ENCODE measurements at regions not wholly inside any gene's neighbourhood (a gene's known extent, or its start where the extent isn't known, plus 50 kb on each side); places are given as distances from the start of the nearest gene placed in this dataset.

- TF ChIP-seq JUND (IDR thresholded peaks at IDR 0.05; ENCODE audit: low read depth) = no peak
- in situ Hi-C loops (cut with HindIII; ENCODE audit: low pct_unique_long_range_greater_than_20kb, low sequenced_read_pairs) = no loop called here
- DNase-seq (ENCODE audit: low read depth in 1 of 2, low spot score in 1 of 2) = peak in 1 of 2 experiments; percentile 47
Observed at GRCh38 chr4:187770345-187770744, 225.2 kb upstream of the ZFP42 start.

DNA sequence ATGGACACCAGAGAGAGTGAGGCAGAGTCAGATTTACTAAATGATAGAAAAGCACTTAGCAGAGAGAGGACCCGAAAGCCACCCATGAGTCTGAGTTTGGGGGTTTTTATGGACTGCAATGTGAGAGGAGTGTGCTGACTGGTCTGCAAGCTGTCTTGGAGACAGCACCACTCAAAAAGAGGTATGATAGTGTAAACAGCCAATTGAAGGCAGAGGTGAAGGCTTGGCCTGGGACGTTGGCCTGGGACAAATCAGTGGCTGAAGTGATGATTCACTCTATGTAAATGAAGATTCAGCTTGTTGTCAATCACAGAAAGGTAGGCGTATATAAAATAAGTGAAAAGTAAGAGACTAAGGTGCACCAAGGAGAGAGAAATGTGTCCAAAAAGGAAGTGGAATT lies 217.6 kb upstream of the ZFP42 start:
- no peak for TF ChIP-seq JUND (IDR thresholded peaks at IDR 0.05; ENCODE audit: low read depth)
- in situ Hi-C loops (cut with HindIII; ENCODE audit: low pct_unique_long_range_greater_than_20kb, low sequenced_read_pairs) = no loop called here
- DNase-seq (ENCODE audit: low read depth in 1 of 2, low spot score in 1 of 2) = no peak

GRCh38 chr4:187780070-187780469 lies 215.5 kb upstream of the ZFP42 start:
- no peak for DNase-seq (ENCODE audit: low read depth in 1 of 2, low spot score in 1 of 2)
- in situ Hi-C loops (cut with HindIII; ENCODE audit: low pct_unique_long_range_greater_than_20kb, low sequenced_read_pairs) = no loop called here
- no peak for TF ChIP-seq JUND (IDR thresholded peaks at IDR 0.05; ENCODE audit: low read depth)

- in situ Hi-C loops (cut with HindIII; ENCODE audit: low pct_unique_long_range_greater_than_20kb, low sequenced_read_pairs) = no loop called here
- no peak for TF ChIP-seq JUND (IDR thresholded peaks at IDR 0.05; ENCODE audit: low read depth)
- DNase-seq (ENCODE audit: low read depth in 1 of 2, low spot score in 1 of 2) = no peak
Observed at GRCh38 chr4:187782286-187782824, 213.2 kb upstream of the ZFP42 start.

DNA sequence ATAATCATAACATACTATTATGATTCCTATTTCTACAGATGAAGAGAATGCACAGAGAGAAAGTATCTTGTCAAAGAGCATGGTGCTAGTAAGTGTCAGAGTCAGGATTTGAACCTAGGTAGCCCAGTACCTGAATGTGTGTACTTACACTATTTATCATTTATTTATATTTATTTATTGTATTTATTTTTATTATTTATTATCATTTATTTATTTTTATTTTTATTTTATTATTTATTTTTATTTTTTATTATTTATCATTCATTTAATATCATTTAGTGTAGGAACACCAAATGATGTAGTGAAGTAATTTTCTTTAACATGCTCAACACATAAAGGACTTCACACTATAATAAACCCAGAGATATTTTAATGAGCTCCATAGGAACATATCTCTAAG lies 209.4 kb upstream of the ZFP42 start:
- DNase-seq (ENCODE audit: low read depth in 1 of 2, low spot score in 1 of 2) = no peak
- in situ Hi-C loops (cut with HindIII; ENCODE audit: low pct_unique_long_range_greater_than_20kb, low sequenced_read_pairs) = no loop called here
- TF ChIP-seq JUND (IDR thresholded peaks at IDR 0.05; ENCODE audit: low read depth) = no peak

DNA sequence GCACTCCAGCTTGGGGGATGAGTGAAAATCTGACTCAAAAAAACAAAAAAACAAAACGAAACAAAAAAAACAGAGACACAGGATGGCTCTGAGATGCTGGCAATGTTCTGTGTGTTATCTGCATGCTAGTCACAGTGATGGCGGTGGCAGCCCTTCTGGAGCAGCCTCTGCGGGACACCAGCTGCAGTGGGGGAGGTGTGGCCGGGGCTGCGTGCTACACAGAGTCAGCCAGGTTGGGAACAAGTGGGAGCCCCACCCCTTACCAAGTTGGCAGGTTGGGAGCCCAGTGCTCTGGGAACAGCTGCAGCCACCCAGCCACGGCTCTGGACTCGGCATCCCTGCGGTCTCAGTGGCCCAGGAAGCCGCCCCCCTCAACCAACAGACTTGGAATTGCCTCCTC lies 206.5 kb upstream of the ZFP42 start:
- no peak for TF ChIP-seq JUND (IDR thresholded peaks at IDR 0.05; ENCODE audit: low read depth)
- in situ Hi-C loops (cut with HindIII; ENCODE audit: low pct_unique_long_range_greater_than_20kb, low sequenced_read_pairs) = no loop called here

GRCh38 chr4:187795737-187796136 lies 199.8 kb upstream of the ZFP42 start:
- in situ Hi-C loops (cut with HindIII; ENCODE audit: low pct_unique_long_range_greater_than_20kb, low sequenced_read_pairs) = no loop called here
- no peak for TF ChIP-seq JUND (IDR thresholded peaks at IDR 0.05; ENCODE audit: low read depth)
- DNase-seq (ENCODE audit: low read depth in 1 of 2, low spot score in 1 of 2) = no peak

More for the DNA sequence above, 206.5 kb upstream of the ZFP42 start:
- no peak for DNase-seq (ENCODE audit: low read depth in 1 of 2, low spot score in 1 of 2)

DNA sequence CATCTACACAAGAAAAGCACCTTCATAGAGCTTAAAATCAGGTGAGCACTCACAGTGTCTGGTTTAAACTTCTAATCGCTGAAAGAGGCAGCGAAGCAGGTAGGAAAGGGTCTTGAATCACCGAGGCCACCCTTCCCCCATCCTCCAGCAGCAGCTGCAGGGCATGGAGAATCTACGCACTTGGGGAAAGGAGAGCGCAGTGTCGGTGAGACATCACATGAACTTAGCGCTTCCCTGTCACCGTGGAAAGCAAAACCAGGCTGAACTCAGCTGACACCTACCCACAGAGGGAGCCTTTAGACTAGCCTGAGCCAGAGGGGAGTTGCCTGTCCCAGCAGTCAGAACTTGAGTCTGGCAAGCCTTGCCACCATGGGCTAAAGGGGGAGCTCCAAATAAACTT lies 197.2 kb upstream of the ZFP42 start:
- no peak for TF ChIP-seq JUND (IDR thresholded peaks at IDR 0.05; ENCODE audit: low read depth)
- in situ Hi-C loops (cut with HindIII; ENCODE audit: low pct_unique_long_range_greater_than_20kb, low sequenced_read_pairs) = no loop called here
- no peak for DNase-seq (ENCODE audit: low read depth in 1 of 2, low spot score in 1 of 2)

DNA sequence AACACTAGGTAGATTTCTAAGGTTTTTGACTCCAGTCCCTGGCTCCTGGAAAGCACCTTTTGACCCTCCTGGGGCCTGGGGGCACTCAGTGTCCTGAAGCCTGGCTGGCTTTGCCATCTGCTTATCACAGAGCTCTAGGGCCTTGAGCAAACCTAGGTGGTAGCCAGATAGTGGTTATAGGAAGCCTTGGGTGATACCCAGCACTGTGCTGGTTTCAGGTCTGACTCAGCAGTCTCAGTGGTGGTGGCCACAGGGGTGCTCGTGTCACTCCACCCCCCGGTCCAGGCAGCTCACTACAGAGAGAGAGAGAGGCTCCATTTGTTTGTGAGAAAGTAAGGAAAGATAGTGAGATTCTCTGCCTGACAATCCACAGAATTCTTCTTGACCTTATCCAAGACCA lies 195.8 kb upstream of the ZFP42 start:
- TF ChIP-seq JUND (IDR thresholded peaks at IDR 0.05; ENCODE audit: low read depth) = no peak
- no peak for DNase-seq (ENCODE audit: low read depth in 1 of 2, low spot score in 1 of 2)
- in situ Hi-C loops (cut with HindIII; ENCODE audit: low pct_unique_long_range_greater_than_20kb, low sequenced_read_pairs) = no loop called here

- in situ Hi-C loops (cut with HindIII; ENCODE audit: low pct_unique_long_range_greater_than_20kb, low sequenced_read_pairs) = no loop called here
- TF ChIP-seq JUND (IDR thresholded peaks at IDR 0.05; ENCODE audit: low read depth) = no peak
- DNase-seq (ENCODE audit: low read depth in 1 of 2, low spot score in 1 of 2) = no peak
Observed at GRCh38 chr4:187811591-187811990, 184.0 kb upstream of the ZFP42 start.

DNA sequence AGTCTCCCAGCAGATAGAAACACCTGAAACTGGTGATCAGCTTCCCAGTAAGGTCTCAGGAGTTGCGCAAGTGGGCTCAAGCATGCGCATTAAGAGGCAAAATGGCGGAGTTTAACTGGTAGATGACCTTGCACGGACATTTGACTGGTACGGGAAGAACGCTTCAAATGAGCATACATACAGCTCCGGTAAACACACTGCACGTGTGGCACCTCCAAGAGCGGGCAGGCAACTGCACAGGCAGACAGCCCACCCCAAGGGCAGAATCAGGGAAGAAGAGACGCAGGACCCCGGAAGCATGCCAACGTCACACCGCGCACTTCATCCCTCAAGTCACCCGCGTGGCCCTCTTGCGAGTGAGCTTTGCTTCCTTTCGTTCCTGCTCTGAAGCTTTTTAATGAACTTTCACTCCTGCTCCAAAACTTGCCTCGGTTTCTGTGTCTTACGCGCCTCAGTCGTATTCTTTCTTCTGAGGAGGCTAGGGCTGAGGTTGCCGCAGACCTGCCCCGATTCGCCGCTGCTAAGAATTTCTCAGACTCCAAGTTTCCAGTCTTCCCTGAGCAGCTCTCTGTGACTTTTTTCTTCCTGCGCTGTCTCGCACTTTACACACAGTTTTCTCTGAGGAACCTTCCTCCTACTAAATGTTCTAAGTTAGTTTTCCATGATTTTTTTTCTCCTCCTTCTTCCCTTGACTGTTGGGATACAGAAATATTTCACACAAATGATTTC lies 180.7 kb upstream of the ZFP42 start:
- in situ Hi-C loops (cut with HindIII; ENCODE audit: low pct_unique_long_range_greater_than_20kb, low sequenced_read_pairs) = no loop called here
- no peak for TF ChIP-seq JUND (IDR thresholded peaks at IDR 0.05; ENCODE audit: low read depth)
- peak in 1 of 2 experiments; percentile 78 for DNase-seq (ENCODE audit: low read depth in 1 of 2, low spot score in 1 of 2)

DNA sequence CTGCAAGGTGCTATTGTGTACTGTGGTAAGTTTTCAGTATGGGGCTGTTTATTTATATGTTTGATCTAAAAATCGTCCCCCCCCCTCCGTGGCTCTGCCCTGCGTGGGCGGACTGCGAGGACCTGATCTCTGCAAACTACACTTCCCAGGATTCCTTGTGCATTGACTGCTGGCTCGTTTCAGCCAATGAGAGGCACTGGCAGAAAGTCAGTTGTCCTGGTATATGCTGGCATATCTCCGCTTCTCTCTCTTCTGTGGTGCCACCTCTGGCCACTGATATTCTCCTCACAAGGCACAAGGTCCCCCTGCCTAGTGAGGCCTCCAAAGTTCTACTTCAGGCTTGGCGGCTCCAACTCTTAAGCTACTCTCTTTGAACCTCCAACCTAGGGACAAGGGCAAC lies 168.8 kb upstream of the ZFP42 start:
- DNase-seq (ENCODE audit: low read depth in 1 of 2, low spot score in 1 of 2) = peak; percentile 7 to 75
- TF ChIP-seq JUND (IDR thresholded peaks at IDR 0.05; ENCODE audit: low read depth) = no peak
- in situ Hi-C loops (cut with HindIII; ENCODE audit: low pct_unique_long_range_greater_than_20kb, low sequenced_read_pairs) = no loop called here

DNA sequence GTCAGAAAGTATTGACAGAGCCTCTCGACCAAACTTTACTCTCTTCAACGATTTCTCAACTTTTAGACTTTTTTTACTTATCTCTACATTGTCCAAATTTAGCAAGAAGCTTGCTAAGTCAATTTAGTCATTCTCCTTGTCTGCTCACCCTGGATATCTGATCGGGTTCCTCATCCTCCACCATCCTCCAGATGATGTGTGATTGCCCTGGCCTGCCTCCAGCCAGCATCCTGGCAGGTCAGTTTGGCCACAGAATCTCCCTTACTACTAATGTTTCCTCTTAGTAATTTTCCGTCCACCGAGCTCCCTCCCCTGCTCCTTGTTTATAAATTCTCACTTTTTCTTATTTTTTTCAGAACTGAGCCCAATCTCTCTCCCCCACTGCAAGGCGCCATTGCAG lies 167.9 kb upstream of the ZFP42 start:
- no peak for DNase-seq (ENCODE audit: low read depth in 1 of 2, low spot score in 1 of 2)
- no peak for TF ChIP-seq JUND (IDR thresholded peaks at IDR 0.05; ENCODE audit: low read depth)
- in situ Hi-C loops (cut with HindIII; ENCODE audit: low pct_unique_long_range_greater_than_20kb, low sequenced_read_pairs) = no loop called here

DNA sequence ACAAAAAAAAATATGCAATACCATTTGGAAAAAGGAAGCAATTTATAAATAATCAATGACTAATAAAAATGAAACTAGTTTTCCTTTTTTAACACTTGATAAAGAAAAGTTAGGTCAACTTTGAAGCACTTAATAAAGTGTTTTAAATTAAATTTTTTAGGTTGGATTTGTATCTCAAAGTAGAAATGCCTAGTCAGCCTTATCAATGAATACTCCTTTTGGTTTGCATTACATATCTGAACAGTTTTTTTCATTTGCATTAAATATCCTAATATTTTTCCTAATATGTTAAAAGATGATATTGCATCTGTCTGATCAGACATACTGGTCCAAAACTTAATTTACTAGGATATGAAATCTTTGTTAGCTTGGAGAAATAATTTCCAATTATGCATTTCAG lies 155.8 kb upstream of the ZFP42 start:
- in situ Hi-C loops (cut with HindIII; ENCODE audit: low pct_unique_long_range_greater_than_20kb, low sequenced_read_pairs) = no loop called here
- no peak for TF ChIP-seq JUND (IDR thresholded peaks at IDR 0.05; ENCODE audit: low read depth)

More for the DNA sequence above, 155.8 kb upstream of the ZFP42 start:
- no peak for DNase-seq (ENCODE audit: low read depth in 1 of 2, low spot score in 1 of 2)
